Keratinocyte (primary cell): ENCODE measurements at regions not wholly inside any gene's neighbourhood (a gene's known extent, or its start where the extent isn't known, plus 50 kb on each side); places are given as distances from the start of the nearest gene placed in this dataset.

Source experiments
- DNase-seq: peaks from one replicate; pipeline ENCODE4 v3.0.0-alpha.2; 2011; ENCODE audit warnings: low read depth, missing footprints, low spot score
- FAIRE-seq: peaks from 2 replicates; lab custom pipeline; 2011; peaks lifted over from hg19 to GRCh38; lab: Jason Lieb, UNC
- H2AFZ ChIP-seq: 2 replicates; pipeline ENCODE4 v1.6.0; 2012; ENCODE audit warnings: low read length, control low read depth, inconsistent platforms; ENCODE audit not compliant: control insufficient read depth
- H3K27ac ChIP-seq: 2 replicates; pipeline ENCODE4 v1.5.1; 2011; ENCODE audit warnings: low read length; ENCODE audit not compliant: control insufficient read depth, insufficient read depth
- H3K27me3 ChIP-seq: 3 replicates; pipeline ENCODE4 v1.6.0; 2011; ENCODE audit warnings: low read length; ENCODE audit not compliant: control insufficient read depth, insufficient read depth; ENCODE audit errors: extremely low read depth
- H3K36me3 ChIP-seq, 2 experiments: 2 replicates in 1 of 2; 3 replicates in 1 of 2; pipeline ENCODE4 v1.5.1; 2011; ENCODE audit warnings: low read length in 2 of 2, mild to moderate bottlenecking in 1 of 2; ENCODE audit not compliant: control insufficient read depth in 2 of 2, insufficient read depth in 2 of 2; ENCODE audit errors: extremely low read depth in 1 of 2
- H3K4me1 ChIP-seq: 3 replicates; pipeline ENCODE4 v1.5.1; 2011; ENCODE audit warnings: low read length; ENCODE audit not compliant: control insufficient read depth, insufficient read depth; ENCODE audit errors: extremely low read depth
- H3K4me2 ChIP-seq: 3 replicates; pipeline ENCODE4 v1.6.0; 2011; ENCODE audit warnings: low read depth, low read length; ENCODE audit not compliant: control insufficient read depth, insufficient read depth; ENCODE audit errors: extremely low read depth
- H3K4me3 ChIP-seq, 3 experiments: fragments of 200-600 bp in 1 of 3; sonication (generic) in 1 of 3; 2 replicates in 2 of 3; 3 replicates in 1 of 3; pipeline ENCODE4 v1.5.1; 2011 to 2016; ENCODE audit warnings: low read length in 3 of 3, mild to moderate bottlenecking in 3 of 3, control low read depth in 2 of 3, inconsistent platforms in 1 of 3, low read depth in 1 of 3, mixed read lengths in 1 of 3, mixed run types in 1 of 3, moderate library complexity in 1 of 3; ENCODE audit not compliant: control insufficient read depth in 2 of 3, insufficient read depth in 2 of 3; ENCODE audit errors: extremely low read depth in 1 of 3
- H3K79me2 ChIP-seq: 2 replicates; pipeline ENCODE4 v1.6.0; 2012; ENCODE audit warnings: low read length; ENCODE audit not compliant: control insufficient read depth, insufficient read depth
- H3K9ac ChIP-seq: 3 replicates; pipeline ENCODE4 v1.6.0; 2011; ENCODE audit warnings: low read length; ENCODE audit not compliant: control insufficient read depth, insufficient read depth; ENCODE audit errors: extremely low read depth
- H3K9me1 ChIP-seq: 3 replicates; pipeline ENCODE4 v1.6.0; 2011; ENCODE audit warnings: low read length; ENCODE audit not compliant: control insufficient read depth, insufficient read depth; ENCODE audit errors: extremely low read depth
- H3K9me3 ChIP-seq: 2 replicates; pipeline ENCODE4 v1.5.1; 2012; ENCODE audit warnings: low read depth, low read length; ENCODE audit not compliant: control insufficient read depth
- H4K20me1 ChIP-seq: 3 replicates; pipeline ENCODE4 v1.6.0; 2011; ENCODE audit warnings: low read length; ENCODE audit not compliant: control insufficient read depth, insufficient read depth; ENCODE audit errors: extremely low read depth
- EZH2 ChIP-seq: IDR thresholded peaks from one replicate; pipeline ENCODE4 v1.6.1; 2012; ENCODE audit warnings: inconsistent platforms, mild to moderate bottlenecking, low read length, moderate library complexity
- dilution Hi-C: fragments of 300-500 bp; cut with MboI; formaldehyde crosslinking; loops from one replicate; pipeline ENCODE4 v1.7.0; 2020; ENCODE audit warnings: low sequenced_read_pairs; ENCODE audit not compliant: extremely low pct_ligation_motif_present
- TF ChIP-seq, protein P1 (sequence below), 3 experiments: IDR thresholded peaks in 1 of 3; conservative IDR thresholded peaks in 1 of 3; optimal IDR thresholded peaks in 1 of 3; 2 replicates in 2 of 3; 3 replicates in 1 of 3; pipeline versions ENCODE3 to v1.5.1; 2011; ENCODE audit warnings: low read length in 3 of 3, mild to moderate bottlenecking in 3 of 3, moderate library complexity in 2 of 3, control low read depth in 1 of 3, inconsistent platforms in 1 of 3; ENCODE audit not compliant: insufficient read depth in 2 of 3; ENCODE audit errors: extremely low read depth in 1 of 3

DNA sequence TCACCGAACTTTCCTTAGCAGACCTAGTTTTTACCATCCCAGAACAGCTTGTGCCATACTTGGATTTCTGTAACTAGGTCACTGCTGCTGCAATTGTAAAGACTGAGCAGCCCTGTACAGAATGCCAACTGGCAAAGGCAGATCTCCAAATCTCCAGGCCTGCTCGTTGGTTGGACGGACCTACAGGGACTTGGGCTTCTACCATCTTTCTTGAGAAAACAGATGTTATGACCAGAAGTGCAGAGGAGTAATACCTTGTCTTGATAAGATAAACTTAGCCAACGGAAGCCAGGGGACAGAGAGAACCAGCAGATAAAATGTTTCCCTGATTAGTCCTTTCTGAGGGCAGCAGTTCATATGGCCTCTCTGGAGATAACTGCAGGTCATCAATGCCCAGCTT, 304.1 kb downstream of the RFPL4B start:
- dilution Hi-C loops = no loop called here
- Histone ChIP-seq H3K9ac (no peak overlapping the region), H2AFZ (no peak overlapping the region), H4K20me1 (no peaks in the 10 kb centered on the region), H3K9me3 (no peaks in the 10 kb centered on the region), H3K4me2 (no peak overlapping the region), H3K27ac (no peak overlapping the region), H3K79me2 (no peaks in the 10 kb centered on the region), H3K36me3 (no peaks in the 10 kb centered on the region), H3K4me3 (no peak overlapping the region), H3K27me3 (no peaks in the 10 kb centered on the region), H3K4me1 (no peaks in the 10 kb centered on the region), H3K9me1 (no peaks in the 10 kb centered on the region)
- no peak for FAIRE-seq
- TF ChIP-seq, protein P1, sequence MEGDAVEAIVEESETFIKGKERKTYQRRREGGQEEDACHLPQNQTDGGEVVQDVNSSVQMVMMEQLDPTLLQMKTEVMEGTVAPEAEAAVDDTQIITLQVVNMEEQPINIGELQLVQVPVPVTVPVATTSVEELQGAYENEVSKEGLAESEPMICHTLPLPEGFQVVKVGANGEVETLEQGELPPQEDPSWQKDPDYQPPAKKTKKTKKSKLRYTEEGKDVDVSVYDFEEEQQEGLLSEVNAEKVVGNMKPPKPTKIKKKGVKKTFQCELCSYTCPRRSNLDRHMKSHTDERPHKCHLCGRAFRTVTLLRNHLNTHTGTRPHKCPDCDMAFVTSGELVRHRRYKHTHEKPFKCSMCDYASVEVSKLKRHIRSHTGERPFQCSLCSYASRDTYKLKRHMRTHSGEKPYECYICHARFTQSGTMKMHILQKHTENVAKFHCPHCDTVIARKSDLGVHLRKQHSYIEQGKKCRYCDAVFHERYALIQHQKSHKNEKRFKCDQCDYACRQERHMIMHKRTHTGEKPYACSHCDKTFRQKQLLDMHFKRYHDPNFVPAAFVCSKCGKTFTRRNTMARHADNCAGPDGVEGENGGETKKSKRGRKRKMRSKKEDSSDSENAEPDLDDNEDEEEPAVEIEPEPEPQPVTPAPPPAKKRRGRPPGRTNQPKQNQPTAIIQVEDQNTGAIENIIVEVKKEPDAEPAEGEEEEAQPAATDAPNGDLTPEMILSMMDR (optimal IDR thresholded peaks at IDR 0.05 in 1 of 3, IDR thresholded peaks at IDR 0.05 in 1 of 3, conservative IDR thresholded peaks at IDR 0.05 in 1 of 3; ENCODE audit: extremely low read depth in 1 of 3, insufficient read depth in 2 of 3, low read length in 3 of 3) = no peak
- TF ChIP-seq EZH2 = no peak
- DNase-seq = no peak

DNA sequence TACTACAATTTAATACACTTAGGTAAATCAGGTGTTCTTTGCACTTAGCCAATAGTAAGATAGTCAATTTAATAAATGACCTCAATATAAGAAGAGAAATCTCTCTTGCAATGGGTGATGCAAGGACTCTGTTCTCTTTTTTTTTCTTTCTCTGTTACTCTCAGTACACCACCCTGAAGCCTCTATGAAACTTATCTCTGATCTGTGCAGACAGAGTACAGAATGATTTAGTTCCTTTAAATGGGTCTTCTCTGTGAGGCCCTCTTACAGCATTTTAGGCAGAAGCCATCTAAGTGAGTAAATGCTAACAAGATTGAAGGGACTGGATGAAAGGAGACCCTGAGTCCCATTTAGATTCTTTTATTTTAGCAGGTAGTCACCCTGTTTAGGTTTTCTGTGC, 312.8 kb downstream of the RFPL4B start:
- H3K27ac ChIP-seq = no peak overlapping the region
- dilution Hi-C loops = no loop called here
- H3K79me2 ChIP-seq = no peaks in the 10 kb centered on the region
- H3K4me2 ChIP-seq = no peak overlapping the region
- H2AFZ ChIP-seq = no peak overlapping the region
- no peak overlapping the region for H3K9ac ChIP-seq
- H3K4me1 ChIP-seq = no peaks in the 10 kb centered on the region
- H3K9me1 ChIP-seq = no peaks in the 10 kb centered on the region
- no peaks in the 10 kb centered on the region for H3K36me3 ChIP-seq
- no peaks in the 10 kb centered on the region for H3K27me3 ChIP-seq
- DNase-seq = no peak
- no peak for FAIRE-seq
- H3K4me3 ChIP-seq = no peak overlapping the region
- no peaks in the 10 kb centered on the region for H3K9me3 ChIP-seq
- H4K20me1 ChIP-seq = no peaks in the 10 kb centered on the region
- TF ChIP-seq, protein P1 (optimal IDR thresholded peaks at IDR 0.05 in 1 of 3, IDR thresholded peaks at IDR 0.05 in 1 of 3, conservative IDR thresholded peaks at IDR 0.05 in 1 of 3; ENCODE audit: extremely low read depth in 1 of 3, insufficient read depth in 2 of 3, low read length in 3 of 3) = no peak
- TF ChIP-seq EZH2 = no peak
